Stimulated activated CD8-positive, alpha-beta memory T cell treated with anti-CD3 and anti-CD28 coated beads, Interleukin-4, amount 100 ng/mL, for 4 hours (primary cell): ENCODE measurements at regions not wholly inside any gene's neighbourhood (a gene's known extent, or its start where the extent isn't known, plus 50 kb on each side); places are given as distances from the start of the nearest gene placed in this dataset.
A peak's percentile ranks its signal among the peaks of the same experiment; 100 is the strongest.

Experiments used
- DNase-seq, 2 donors: peaks; one replicate each; pipeline ENCODE4 v3.0.0-alpha.2; 2020; ENCODE audit warnings: low read depth in 2 of 2, low spot score in 1 of 2

DNA sequence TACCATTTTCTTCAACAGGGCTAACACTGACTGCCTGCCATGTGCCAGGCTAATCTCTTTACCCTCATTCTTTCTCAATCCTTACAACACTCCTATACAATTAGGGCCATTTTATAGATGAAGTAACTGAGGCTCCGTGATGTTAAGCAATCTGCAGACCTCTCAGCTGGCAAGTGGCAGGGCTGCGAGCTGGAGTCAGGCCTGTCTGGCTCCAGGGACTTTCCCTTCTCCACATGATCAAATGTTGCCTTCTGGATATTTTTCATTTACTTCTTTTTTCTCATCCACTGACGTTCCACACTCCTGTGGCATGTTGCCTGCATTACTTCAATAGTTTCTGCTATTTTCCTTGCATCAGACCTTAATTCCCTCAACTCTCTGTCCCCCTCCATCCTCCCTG, 55.2 kb upstream of the TAGAP start:
- no peak for DNase-seq

DNA sequence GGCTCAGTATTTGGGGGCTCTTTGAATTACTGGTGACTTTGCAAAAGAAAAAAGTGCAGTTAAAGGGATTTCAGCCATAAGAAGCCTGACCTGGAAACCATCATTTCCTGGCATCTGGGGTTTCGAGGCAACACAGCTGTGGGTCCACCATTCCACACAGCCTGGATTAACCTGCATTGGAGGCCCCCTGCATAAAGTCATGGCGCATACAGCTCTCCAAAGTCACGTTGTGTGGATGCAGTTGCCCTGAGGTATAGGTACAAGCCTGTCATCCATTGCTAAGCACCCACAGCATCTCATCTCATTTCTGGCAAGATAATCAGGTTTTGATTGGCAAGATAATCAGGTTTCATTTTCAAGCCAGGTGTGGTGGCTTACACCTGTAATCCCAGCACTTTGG, 54.5 kb upstream of the TAGAP start:
- no peak for DNase-seq

DNA sequence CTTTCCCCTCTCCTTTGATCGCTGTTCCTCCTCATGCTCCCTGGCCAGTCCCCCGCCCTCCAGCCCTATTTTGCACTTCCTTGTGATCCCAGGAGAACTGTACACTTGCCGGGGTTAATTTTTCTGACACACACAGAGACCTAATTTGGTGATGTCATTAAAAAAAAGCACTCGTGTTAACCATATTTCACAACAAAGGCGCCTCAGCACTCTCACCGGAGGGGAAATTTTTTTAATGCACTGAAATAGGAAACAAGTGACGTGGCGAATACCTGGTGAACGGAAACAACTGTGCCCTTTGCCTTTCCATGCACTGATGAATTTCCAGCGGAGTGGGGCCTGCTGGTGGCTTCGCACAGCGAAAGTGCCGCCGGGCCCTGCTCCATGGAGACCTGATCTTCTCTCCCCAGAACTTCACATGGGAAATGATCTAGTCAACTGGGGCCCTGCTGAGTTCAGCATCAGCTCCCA, 53.9 kb upstream of the TAGAP start:
- DNase-seq: peak; percentile 47 to 58

DNA sequence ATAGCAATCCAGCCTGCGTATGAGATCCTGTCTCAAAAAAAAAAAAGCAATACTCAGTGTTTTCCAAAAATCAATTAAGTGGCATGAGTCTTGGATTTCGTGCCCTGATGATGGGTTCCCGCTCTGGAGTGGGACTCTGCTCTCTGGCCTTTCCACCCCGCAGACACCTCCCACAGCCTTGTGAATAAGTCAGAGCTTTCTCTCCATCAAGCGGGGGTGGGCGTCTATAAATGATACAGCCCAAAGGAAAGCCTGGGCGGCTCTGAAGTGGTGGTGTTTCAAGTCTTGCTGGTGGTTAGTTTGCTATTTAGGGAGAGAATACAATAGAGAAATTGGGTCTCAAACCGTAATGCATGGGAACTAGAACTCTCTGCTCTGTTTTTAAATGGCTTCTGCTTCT, 52.5 kb upstream of the TAGAP start:
- DNase-seq: peak in 1 of 2 donors; percentile 53

DNA sequence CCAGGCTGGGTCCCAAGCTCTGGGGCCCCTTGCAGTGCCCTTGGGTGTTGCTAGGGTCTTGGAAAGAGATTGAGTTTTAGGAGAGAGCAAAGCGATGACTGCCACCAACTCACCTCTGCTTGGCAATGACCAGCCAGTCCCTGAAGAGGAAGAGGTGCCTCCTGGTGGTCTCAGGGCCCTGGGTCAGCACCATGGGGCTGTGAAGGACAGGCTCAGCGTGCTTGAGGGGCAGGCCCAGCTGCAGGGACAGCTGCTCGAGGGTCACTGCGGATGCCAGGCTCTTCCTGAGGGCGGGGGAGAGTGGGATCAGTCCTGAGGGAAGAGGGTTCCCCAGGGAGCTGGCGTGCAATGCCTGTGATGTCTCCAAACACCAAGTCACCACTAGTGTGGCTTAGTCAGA, 50.8 kb upstream of the TAGAP start:
- no peak for DNase-seq

DNA sequence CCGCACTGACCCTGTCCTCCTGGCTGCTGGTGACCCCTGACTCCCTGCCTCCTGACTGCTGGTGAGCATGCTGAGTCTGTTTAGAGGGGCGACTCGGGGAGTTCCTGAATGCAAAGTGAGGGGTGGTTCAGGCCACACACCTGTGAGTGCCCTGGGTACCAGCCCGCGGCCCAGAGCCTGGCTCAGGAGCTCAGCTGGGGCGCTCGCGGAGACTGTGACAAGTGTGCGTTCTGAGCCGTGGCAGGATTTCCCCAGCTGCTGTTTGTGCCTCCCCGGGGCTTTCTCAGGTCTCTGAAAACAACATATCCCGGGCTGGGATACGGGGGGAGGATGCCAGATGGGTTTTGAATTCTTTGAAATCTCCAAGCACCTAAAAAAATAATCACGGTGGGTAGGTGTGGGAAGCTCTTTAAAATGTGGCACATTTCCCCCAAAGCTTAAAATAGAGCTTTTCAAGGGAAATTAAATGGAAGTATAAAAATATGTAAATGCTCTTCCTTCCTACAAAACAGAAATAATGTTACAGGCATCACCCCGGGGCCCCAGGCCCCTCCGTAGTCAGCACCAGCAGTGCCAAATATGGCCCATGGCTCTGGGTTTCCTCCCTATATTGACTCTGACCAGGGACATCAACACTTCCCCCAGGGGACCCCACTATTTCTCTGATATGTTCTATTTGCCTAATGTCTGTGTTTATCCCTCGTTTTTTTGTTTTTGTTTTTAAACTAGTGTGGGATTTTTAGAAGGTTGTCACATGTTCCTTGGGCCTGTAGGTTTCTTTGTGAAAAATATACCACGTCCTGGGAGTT, 49.9 kb upstream of the TAGAP start:
- no peak for DNase-seq
